GM12874 (cell line): ENCODE measurements at regions not wholly inside any gene's neighbourhood (a gene's known extent, or its start where the extent isn't known, plus 50 kb on each side); places are given as distances from the start of the nearest gene placed in this dataset.

Experiments used
- TF ChIP-seq, protein P1 (sequence below): IDR thresholded peaks from 2 replicates; pipeline ENCODE4 v1.5.1; 2011; ENCODE audit warnings: low read depth, mild to moderate bottlenecking, control low read depth, low read length, moderate library complexity; ENCODE audit not compliant: insufficient read depth

DNA sequence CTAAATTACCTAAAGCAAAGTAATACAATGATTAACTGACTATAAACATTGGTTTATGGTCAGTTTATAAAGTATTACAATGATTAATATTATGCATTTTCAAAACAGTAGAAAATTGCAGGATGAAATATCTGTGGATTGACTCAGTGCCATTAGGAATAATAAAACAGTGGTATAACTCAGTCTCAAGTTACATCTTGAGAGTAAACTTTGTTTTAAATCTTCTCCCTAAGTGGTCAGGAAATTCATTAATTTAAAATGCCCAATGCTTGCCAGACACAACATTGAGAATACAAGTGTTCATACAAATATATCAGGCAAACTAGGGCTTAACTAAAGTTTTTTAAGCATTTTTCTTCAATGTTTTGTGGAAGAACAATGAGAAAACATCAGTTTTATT, 257.8 kb downstream of the ETV1 start:
- TF ChIP-seq, protein P1, sequence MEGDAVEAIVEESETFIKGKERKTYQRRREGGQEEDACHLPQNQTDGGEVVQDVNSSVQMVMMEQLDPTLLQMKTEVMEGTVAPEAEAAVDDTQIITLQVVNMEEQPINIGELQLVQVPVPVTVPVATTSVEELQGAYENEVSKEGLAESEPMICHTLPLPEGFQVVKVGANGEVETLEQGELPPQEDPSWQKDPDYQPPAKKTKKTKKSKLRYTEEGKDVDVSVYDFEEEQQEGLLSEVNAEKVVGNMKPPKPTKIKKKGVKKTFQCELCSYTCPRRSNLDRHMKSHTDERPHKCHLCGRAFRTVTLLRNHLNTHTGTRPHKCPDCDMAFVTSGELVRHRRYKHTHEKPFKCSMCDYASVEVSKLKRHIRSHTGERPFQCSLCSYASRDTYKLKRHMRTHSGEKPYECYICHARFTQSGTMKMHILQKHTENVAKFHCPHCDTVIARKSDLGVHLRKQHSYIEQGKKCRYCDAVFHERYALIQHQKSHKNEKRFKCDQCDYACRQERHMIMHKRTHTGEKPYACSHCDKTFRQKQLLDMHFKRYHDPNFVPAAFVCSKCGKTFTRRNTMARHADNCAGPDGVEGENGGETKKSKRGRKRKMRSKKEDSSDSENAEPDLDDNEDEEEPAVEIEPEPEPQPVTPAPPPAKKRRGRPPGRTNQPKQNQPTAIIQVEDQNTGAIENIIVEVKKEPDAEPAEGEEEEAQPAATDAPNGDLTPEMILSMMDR, result no peak

DNA sequence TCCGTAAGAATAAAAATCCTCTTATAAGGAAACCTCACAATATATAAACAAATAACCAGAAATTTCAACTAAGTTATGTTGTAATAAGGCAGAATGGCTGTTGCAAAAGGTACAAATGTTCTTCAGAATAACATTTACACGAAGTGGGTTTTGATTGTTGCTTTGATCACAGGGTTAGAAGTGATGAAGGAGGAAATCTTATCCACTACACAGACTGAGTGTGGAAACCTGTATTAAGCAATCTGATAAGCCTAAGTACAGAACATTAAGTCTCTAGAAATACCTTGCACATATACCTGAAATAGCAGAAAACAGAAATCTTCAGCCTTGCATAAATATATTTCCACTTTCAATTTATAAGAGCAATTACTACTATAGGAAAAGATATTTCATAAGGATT, 251.9 kb downstream of the ETV1 start:
- TF ChIP-seq, protein P1, result no peak

DNA sequence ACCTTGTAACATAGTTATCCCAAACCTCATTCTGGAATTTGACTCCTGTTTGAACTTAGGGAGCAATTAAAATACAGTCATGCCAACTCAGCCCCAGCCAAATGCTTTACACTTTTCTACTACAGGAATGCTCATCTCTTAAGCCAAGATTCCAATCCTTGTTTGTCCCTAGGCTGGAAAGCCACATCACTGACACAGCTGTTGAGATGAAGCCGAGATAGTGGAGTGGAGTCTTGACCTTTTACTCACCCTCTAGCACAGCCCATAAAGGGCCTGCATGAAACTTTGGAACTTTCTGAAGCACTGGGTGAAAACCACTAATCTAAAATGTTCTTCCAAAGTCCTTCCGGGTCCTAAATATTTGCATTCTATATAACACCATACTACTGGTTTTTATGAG, 247.3 kb downstream of the ETV1 start:
- TF ChIP-seq, protein P1, result no peak

DNA sequence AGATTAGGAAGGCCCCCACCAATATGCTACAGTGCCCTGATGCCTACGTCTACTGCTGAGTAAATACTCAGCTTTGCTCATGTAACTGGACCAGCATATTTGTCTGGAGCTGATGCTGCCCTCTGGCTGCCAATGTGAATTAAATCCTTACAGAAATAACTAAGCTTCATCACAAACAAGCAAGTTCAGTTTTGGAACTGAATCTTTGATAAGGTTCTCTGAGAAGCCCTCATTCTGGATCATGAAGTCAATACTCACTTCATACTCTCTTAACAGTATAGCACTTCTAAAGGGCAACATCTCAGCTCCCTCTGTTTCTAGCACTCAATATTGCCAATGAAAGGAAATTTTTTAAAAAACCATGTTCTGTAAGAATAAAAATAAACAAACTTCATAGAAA, 246.7 kb downstream of the ETV1 start:
- TF ChIP-seq, protein P1, result no peak

DNA sequence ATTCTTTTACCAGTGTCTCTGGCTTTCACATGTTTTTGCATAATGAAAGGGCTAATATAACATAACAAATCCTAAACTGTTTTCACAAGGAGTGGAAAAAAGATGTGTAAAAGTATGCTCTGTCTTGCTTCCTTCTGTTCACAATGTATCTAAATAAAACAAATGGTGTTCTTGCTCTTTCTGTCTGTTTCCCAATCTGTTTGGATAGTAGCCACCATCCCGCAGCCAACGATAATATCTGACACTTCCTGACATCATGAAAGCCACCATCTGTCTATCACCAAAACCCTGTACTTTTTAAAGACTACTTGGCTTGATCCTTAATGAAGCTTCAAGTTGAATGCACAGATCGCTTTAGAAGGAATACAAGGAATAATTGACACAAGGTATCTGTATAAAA, 246.2 kb downstream of the ETV1 start:
- TF ChIP-seq, protein P1, result no peak

DNA sequence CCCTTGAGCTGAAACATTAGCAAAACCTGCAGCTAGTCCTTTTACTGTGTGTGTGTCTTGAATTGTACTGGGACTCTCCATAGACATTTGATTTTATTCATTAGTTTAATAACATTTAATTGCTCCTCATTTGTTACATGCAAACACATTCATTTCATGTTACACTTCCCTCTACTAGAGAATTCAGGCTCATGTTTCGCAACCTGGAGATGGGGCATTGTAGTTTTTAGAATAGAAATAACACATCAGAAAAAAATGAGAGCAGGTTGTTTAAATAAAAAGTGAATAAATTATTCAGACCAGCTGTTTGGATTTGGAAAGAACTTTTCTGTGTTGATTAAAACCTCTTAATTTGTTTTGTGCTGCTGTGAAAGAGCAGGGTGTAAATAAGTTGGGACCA, 243.9 kb downstream of the ETV1 start:
- TF ChIP-seq, protein P1, result no peak

DNA sequence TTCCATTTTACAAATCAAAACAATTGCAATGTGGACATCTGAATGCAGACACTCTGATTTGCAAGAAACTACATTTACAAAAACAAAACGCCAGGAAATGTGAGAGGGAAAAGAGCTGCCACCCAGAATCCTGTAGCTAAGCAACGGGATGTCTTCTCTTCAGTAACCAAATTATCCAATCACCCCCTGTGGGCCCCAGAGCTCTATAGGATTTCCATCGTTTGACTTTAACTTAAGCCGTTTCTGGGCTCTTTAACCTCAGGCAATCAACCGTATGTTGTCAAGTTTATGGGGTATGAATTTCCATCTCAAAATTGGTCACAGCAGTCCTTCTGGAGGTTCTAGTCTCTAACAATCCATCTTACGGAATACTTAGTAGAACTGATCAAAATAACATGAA, 240.5 kb downstream of the ETV1 start:
- TF ChIP-seq, protein P1, result no peak

DNA sequence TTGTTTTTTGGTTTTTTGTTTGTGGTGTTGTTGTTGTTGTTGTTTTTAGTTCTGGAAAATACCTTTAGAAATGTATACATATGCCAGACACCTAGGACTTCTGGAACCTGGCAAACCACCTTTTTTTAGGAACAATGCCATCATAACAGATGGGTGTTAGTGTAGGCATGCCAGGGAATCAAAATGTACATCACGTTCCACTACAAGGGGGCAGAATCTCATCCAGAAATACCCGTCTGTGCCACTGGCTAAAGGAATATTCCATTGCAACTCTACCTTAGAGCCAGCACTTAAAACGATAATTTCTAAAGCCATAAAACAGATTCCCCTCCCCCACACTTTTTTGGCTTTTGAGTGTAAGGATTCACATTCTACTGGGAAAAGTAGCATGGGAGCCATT, 239.8 kb downstream of the ETV1 start:
- TF ChIP-seq, protein P1, result no peak
